ENCODE measurements at regions not wholly inside any gene's neighbourhood (a gene's known extent, or its start where the extent isn't known, plus 50 kb on each side); places are given as distances from the start of the nearest gene placed in this dataset.

GRCh38 chr4:20078644-20079043 lies 173.1 kb upstream of the SLIT2 start:
- WGBS = 92% methylated on average over 3 of the region's 5 CpGs

GRCh38 chr4:20075248-20075871 lies 176.3 kb upstream of the SLIT2 start:
- peak; percentile 16 for DNase-seq
- Histone ChIP-seq H3K79me1 (replicated peaks; ENCODE audit: low read length, poor library complexity, severe bottlenecking) (no peaks in the 10 kb centered on the region), H3K27ac (ENCODE audit: low read length, poor library complexity, severe bottlenecking) (no peak overlapping the region)

More at GRCh38 chr4:20078644-20079043, 173.1 kb upstream of the SLIT2 start:
- no peak overlapping the region for H4K8ac ChIP-seq (ENCODE audit: low read length)
- H3K27me3 ChIP-seq (ENCODE audit: control insufficient read depth in 1 of 2, insufficient read depth in 1 of 2, low read length in 2 of 2) = no peaks in the 10 kb centered on the region
- no peak overlapping the region for H3K9ac ChIP-seq (ENCODE audit: low read length)
- no peaks in the 10 kb centered on the region for H3K79me1 ChIP-seq (replicated peaks; ENCODE audit: low read length, poor library complexity, severe bottlenecking)
- no peak overlapping the region for H3K27ac ChIP-seq (ENCODE audit: low read length, poor library complexity, severe bottlenecking)
- H3K4me2 ChIP-seq (ENCODE audit: low read length, poor library complexity, severe bottlenecking) = no peak overlapping the region
- H2BK15ac ChIP-seq (ENCODE audit: low read depth, poor library complexity, severe bottlenecking) = no peak overlapping the region
- DNase-seq = no peak
- H2BK120ac ChIP-seq (ENCODE audit: low read depth, low read length) = no peak overlapping the region
- H3K14ac ChIP-seq (ENCODE audit: low read length in 2 of 2) = no peak overlapping the region
- H2BK12ac ChIP-seq (ENCODE audit: low read length in 2 of 2) = no peak overlapping the region
- no peak overlapping the region for H2AFZ ChIP-seq (ENCODE audit: low read depth, low read length)
- no peak overlapping the region for H3K4me3 ChIP-seq (ENCODE audit: insufficient read depth in 1 of 2, low read depth in 1 of 2, low read length in 2 of 2)
- H2AK5ac ChIP-seq (ENCODE audit: low read length, severe bottlenecking) = no peak overlapping the region
- no peak overlapping the region for H3K23ac ChIP-seq (ENCODE audit: low read length in 2 of 2)
- H2BK5ac ChIP-seq (ENCODE audit: low read depth, low read length, poor library complexity, severe bottlenecking) = no peak overlapping the region
- no peaks in the 10 kb centered on the region for H3K4me1 ChIP-seq (ENCODE audit: control insufficient read depth, insufficient read depth, low read depth, low read length)
- H3K36me3 ChIP-seq (ENCODE audit: control insufficient read depth in 1 of 2, insufficient read depth in 2 of 2, low read depth in 1 of 2, low read length in 2 of 2) = no peaks in the 10 kb centered on the region
- H3K4ac ChIP-seq (ENCODE audit: low read depth in 1 of 2, low read length in 2 of 2) = no peak overlapping the region
- no peak overlapping the region for H3K18ac ChIP-seq (ENCODE audit: low read depth in 1 of 2, low read length in 2 of 2)
- no peak overlapping the region for H4K91ac ChIP-seq (ENCODE audit: low read length)
- no peaks in the 10 kb centered on the region for H3K9me3 ChIP-seq (ENCODE audit: control insufficient read depth, low read length)

GRCh38 chr4:20074450-20074849 lies 177.3 kb upstream of the SLIT2 start:
- H3K4me3 ChIP-seq (ENCODE audit: insufficient read depth in 1 of 2, low read depth in 1 of 2, low read length in 2 of 2) = no peak overlapping the region
- H2BK120ac ChIP-seq (ENCODE audit: low read depth, low read length) = no peak overlapping the region
- H4K8ac ChIP-seq (ENCODE audit: low read length) = no peak overlapping the region
- H3K14ac ChIP-seq (ENCODE audit: low read length in 2 of 2) = no peak overlapping the region
- H3K4ac ChIP-seq (ENCODE audit: low read depth in 1 of 2, low read length in 2 of 2) = no peak overlapping the region
- no peak overlapping the region for H2AFZ ChIP-seq (ENCODE audit: low read depth, low read length)
- no peaks in the 10 kb centered on the region for H3K36me3 ChIP-seq (ENCODE audit: control insufficient read depth in 1 of 2, insufficient read depth in 2 of 2, low read depth in 1 of 2, low read length in 2 of 2)
- H3K27ac ChIP-seq (ENCODE audit: low read length, poor library complexity, severe bottlenecking) = no peak overlapping the region
- 14% methylated on average over 2 of the region's 3 CpGs for WGBS
- H3K27me3 ChIP-seq (ENCODE audit: control insufficient read depth in 1 of 2, insufficient read depth in 1 of 2, low read length in 2 of 2) = no peaks in the 10 kb centered on the region
- H3K79me1 ChIP-seq (replicated peaks; ENCODE audit: low read length, poor library complexity, severe bottlenecking) = no peaks in the 10 kb centered on the region
- no peak overlapping the region for H3K18ac ChIP-seq (ENCODE audit: low read depth in 1 of 2, low read length in 2 of 2)
- no peaks in the 10 kb centered on the region for H3K4me1 ChIP-seq (ENCODE audit: control insufficient read depth, insufficient read depth, low read depth, low read length)
- no peak overlapping the region for H3K4me2 ChIP-seq (ENCODE audit: low read length, poor library complexity, severe bottlenecking)
- no peak overlapping the region for H2AK5ac ChIP-seq (ENCODE audit: low read length, severe bottlenecking)
- H2BK15ac ChIP-seq (ENCODE audit: low read depth, poor library complexity, severe bottlenecking) = no peak overlapping the region
- no peak overlapping the region for H2BK12ac ChIP-seq (ENCODE audit: low read length in 2 of 2)
- no peak overlapping the region for H2BK5ac ChIP-seq (ENCODE audit: low read depth, low read length, poor library complexity, severe bottlenecking)
- no peaks in the 10 kb centered on the region for H3K9me3 ChIP-seq (ENCODE audit: control insufficient read depth, low read length)
- no peak overlapping the region for H4K91ac ChIP-seq (ENCODE audit: low read length)
- DNase-seq = peak; percentile 42
- H3K23ac ChIP-seq (ENCODE audit: low read length in 2 of 2) = no peak overlapping the region
- no peak overlapping the region for H3K9ac ChIP-seq (ENCODE audit: low read length)

More at GRCh38 chr4:20075248-20075871, 176.3 kb upstream of the SLIT2 start:
- H4K8ac ChIP-seq (ENCODE audit: low read length) = no peak overlapping the region
- no peak overlapping the region for H3K4me2 ChIP-seq (ENCODE audit: low read length, poor library complexity, severe bottlenecking)
- H3K4ac ChIP-seq (ENCODE audit: low read depth in 1 of 2, low read length in 2 of 2) = no peak overlapping the region
- no peaks in the 10 kb centered on the region for H3K9me3 ChIP-seq (ENCODE audit: control insufficient read depth, low read length)
- H3K14ac ChIP-seq (ENCODE audit: low read length in 2 of 2) = no peak overlapping the region
- H2AK5ac ChIP-seq (ENCODE audit: low read length, severe bottlenecking) = no peak overlapping the region
- no peak overlapping the region for H3K4me3 ChIP-seq (ENCODE audit: insufficient read depth in 1 of 2, low read depth in 1 of 2, low read length in 2 of 2)
- no peaks in the 10 kb centered on the region for H3K27me3 ChIP-seq (ENCODE audit: control insufficient read depth in 1 of 2, insufficient read depth in 1 of 2, low read length in 2 of 2)
- H2BK120ac ChIP-seq (ENCODE audit: low read depth, low read length) = no peak overlapping the region
- H3K4me1 ChIP-seq (ENCODE audit: control insufficient read depth, insufficient read depth, low read depth, low read length) = no peaks in the 10 kb centered on the region
- H4K91ac ChIP-seq (ENCODE audit: low read length) = no peak overlapping the region
- H2BK15ac ChIP-seq (ENCODE audit: low read depth, poor library complexity, severe bottlenecking) = no peak overlapping the region
- no peak overlapping the region for H3K9ac ChIP-seq (ENCODE audit: low read length)
- H3K36me3 ChIP-seq (ENCODE audit: control insufficient read depth in 1 of 2, insufficient read depth in 2 of 2, low read depth in 1 of 2, low read length in 2 of 2) = no peaks in the 10 kb centered on the region
- H2BK5ac ChIP-seq (ENCODE audit: low read depth, low read length, poor library complexity, severe bottlenecking) = no peak overlapping the region
- no peak overlapping the region for H3K23ac ChIP-seq (ENCODE audit: low read length in 2 of 2)
- no peak overlapping the region for H2BK12ac ChIP-seq (ENCODE audit: low read length in 2 of 2)
- no peak overlapping the region for H2AFZ ChIP-seq (ENCODE audit: low read depth, low read length)
- no peak overlapping the region for H3K18ac ChIP-seq (ENCODE audit: low read depth in 1 of 2, low read length in 2 of 2)

- Histone ChIP-seq H3K36me3 (ENCODE audit: control insufficient read depth in 1 of 2, insufficient read depth in 2 of 2, low read depth in 1 of 2, low read length in 2 of 2) (no peaks in the 10 kb centered on the region), H3K14ac (ENCODE audit: low read length in 2 of 2) (no peak overlapping the region), H3K4me3 (ENCODE audit: insufficient read depth in 1 of 2, low read depth in 1 of 2, low read length in 2 of 2) (no peak overlapping the region), H3K79me1 (replicated peaks; ENCODE audit: low read length, poor library complexity, severe bottlenecking) (no peaks in the 10 kb centered on the region), H2BK5ac (ENCODE audit: low read depth, low read length, poor library complexity, severe bottlenecking) (no peak overlapping the region), H3K18ac (ENCODE audit: low read depth in 1 of 2, low read length in 2 of 2) (no peak overlapping the region), H3K23ac (ENCODE audit: low read length in 2 of 2) (no peak overlapping the region), H2AFZ (ENCODE audit: low read depth, low read length) (no peak overlapping the region), H3K27me3 (ENCODE audit: control insufficient read depth in 1 of 2, insufficient read depth in 1 of 2, low read length in 2 of 2) (no peaks in the 10 kb centered on the region), H4K8ac (ENCODE audit: low read length) (no peak overlapping the region), H2BK12ac (ENCODE audit: low read length in 2 of 2) (no peak overlapping the region), H2BK120ac (ENCODE audit: low read depth, low read length) (no peak overlapping the region), H2BK15ac (ENCODE audit: low read depth, poor library complexity, severe bottlenecking) (no peak overlapping the region), H3K4ac (ENCODE audit: low read depth in 1 of 2, low read length in 2 of 2) (no peak overlapping the region), H3K4me1 (ENCODE audit: control insufficient read depth, insufficient read depth, low read depth, low read length) (no peaks in the 10 kb centered on the region), H3K27ac (ENCODE audit: low read length, poor library complexity, severe bottlenecking) (no peak overlapping the region), H4K91ac (ENCODE audit: low read length) (no peak overlapping the region), H3K4me2 (ENCODE audit: low read length, poor library complexity, severe bottlenecking) (no peak overlapping the region), H2AK5ac (ENCODE audit: low read length, severe bottlenecking) (no peak overlapping the region), H3K9me3 (ENCODE audit: control insufficient read depth, low read length) (no peaks in the 10 kb centered on the region), H3K9ac (ENCODE audit: low read length) (no peak overlapping the region)
- WGBS = 87% methylated on average over 1 of the region's 1 CpG
- no peak for DNase-seq
Observed at GRCh38 chr4:20065952-20066351, 185.8 kb upstream of the SLIT2 start.

Measured in mesenchymal stem cell (in vitro differentiated cells and primary cell).